Right lobe of liver (tissue), 6 donors: ENCODE measurements at regions not wholly inside any gene's neighbourhood (a gene's known extent, or its start where the extent isn't known, plus 50 kb on each side); places are given as distances from the start of the nearest gene placed in this dataset.

Experiments
- ATAC-seq, 4 donors: fragments of 200-7000 bp; cut with Tn5 transposase; one replicate each; pipeline ENCODE4 v1.9.1; 2020; ENCODE audit warnings: mild to moderate bottlenecking in 4 of 4, moderate library complexity in 4 of 4
- DNase-seq, 3 donors: peaks; one replicate each; pipeline ENCODE4 v3.0.0-alpha.2; 2020
- H3K27ac ChIP-seq, 3 donors: fragments of 200-600 bp; one replicate each; pipeline ENCODE4 v1.8.0; 2022
- H3K27me3 ChIP-seq, 2 donors: fragments of 200-600 bp; one replicate each; pipeline ENCODE4 v1.8.0; 2022
- H3K36me3 ChIP-seq, 4 donors: fragments of 200-600 bp; sonication (generic) in 1 of 4; one replicate each; pipeline versions ENCODE4 v1.5.1 to v1.8.0; 2017 to 2022; ENCODE audit warnings: control low read depth in 1 of 4
- H3K4me1 ChIP-seq, 4 donors: fragments of 200-600 bp; sonication (generic) in 1 of 4; one replicate each; pipeline versions ENCODE4 v1.5.1 to v1.8.0; 2017 to 2022; ENCODE audit warnings: control low read depth in 1 of 4
- H3K4me3 ChIP-seq, 3 donors: fragments of 200-600 bp; one replicate each; pipeline ENCODE4 v1.8.0; 2022
- H3K9me3 ChIP-seq, 4 donors: fragments of 200-600 bp; sonication (generic) in 1 of 4; one replicate each; pipeline versions ENCODE4 v1.5.1 to v1.8.0; 2017 to 2022; ENCODE audit warnings: control low read depth in 1 of 4
- CTCF ChIP-seq, 4 donors: fragments of 200-600 bp in 3 of 4; fragments of 450-650 bp in 1 of 4; IDR thresholded peaks; one replicate each; pipeline versions ENCODE4 v1.5.1 to v1.8.0; 2016 to 2022; ENCODE audit warnings: antibody characterized with exemption in 4 of 4, mild to moderate bottlenecking in 2 of 4
- POLR2A ChIP-seq: fragments of 450-650 bp; IDR thresholded peaks from one replicate; pipeline ENCODE4 v1.6.1; 2017; ENCODE audit warnings: antibody characterized with exemption, mild to moderate bottlenecking
- WGBS: methylation state at CpG from one replicate; pipeline ENCODE4 v1.1.6; 2018; ENCODE audit warnings: low coverage, low lambda C conversion rate; ENCODE audit not compliant: insufficient coverage; ENCODE audit errors: missing lambda C conversion rate; 5-methylcytosine and 5-hydroxymethylcytosine counted together
- intact Hi-C, 2 donors: fragments of 100-400 bp; cut with DNase I; formaldehyde crosslinking; loops; one replicate each; pipeline versions ENCODE4 v1.11.2 to v1.14.1; 2022
- donor health status: DM: no; HTN: yes; CAD: no.
- donor health status: DM: no; HTN: no; CAD: no.
- donor health status: DM: no; HTN: no; CAD: no.
- donor health status: DM: no; HTN: yes; CAD: no.
- donor health status: DM: no; HTN: yes; CAD: no.

GRCh38 chr2:177059293-177059692, 153.3 kb upstream of the HNRNPA3 start:
- Histone ChIP-seq H3K27ac (no peak overlapping the region), H3K36me3 (no peaks in the 10 kb centered on the region), H3K27me3 (no peaks in the 10 kb centered on the region), H3K4me1 (no peaks in the 10 kb centered on the region), H3K4me3 (no peak overlapping the region), H3K9me3 (no peaks in the 10 kb centered on the region)
- ATAC-seq (no peak), DNase-seq (no peak)
- TF ChIP-seq POLR2A (no peak), CTCF (IDR thresholded peaks at IDR 0.05) (no peak)
- intact Hi-C loops = no loop called here
- 52% methylated on average over 6 of the region's 6 CpGs for WGBS

GRCh38 chr2:177063331-177063730, 149.3 kb upstream of the HNRNPA3 start:
- no peaks in the 10 kb centered on the region for H3K27me3 ChIP-seq
- no peak for TF ChIP-seq CTCF (IDR thresholded peaks at IDR 0.05)
- no peak for TF ChIP-seq POLR2A
- intact Hi-C loops = no loop called here
- H3K9me3 ChIP-seq = no peaks in the 10 kb centered on the region
- H3K27ac ChIP-seq = no peak overlapping the region
- H3K4me1 ChIP-seq = no peaks in the 10 kb centered on the region
- H3K36me3 ChIP-seq = no peaks in the 10 kb centered on the region
- DNase-seq (no peak), ATAC-seq (no peak)
- no CpG with 5 or more reads among the region's 1 CpG for WGBS
- no peak overlapping the region for H3K4me3 ChIP-seq

GRCh38 chr2:177064422-177064821, 148.2 kb upstream of the HNRNPA3 start:
- Histone ChIP-seq H3K4me3 (no peak overlapping the region), H3K27me3 (no peaks in the 10 kb centered on the region), H3K27ac (no peak overlapping the region), H3K36me3 (no peaks in the 10 kb centered on the region), H3K9me3 (no peaks in the 10 kb centered on the region), H3K4me1 (no peaks in the 10 kb centered on the region)
- ATAC-seq (no peak), DNase-seq (no peak)
- TF ChIP-seq CTCF (IDR thresholded peaks at IDR 0.05) (no peak), POLR2A (no peak)
- 48% methylated on average over 2 of the region's 4 CpGs for WGBS
- intact Hi-C loops = no loop called here

- Histone ChIP-seq H3K4me3 (no peak overlapping the region), H3K4me1 (no peaks in the 10 kb centered on the region), H3K36me3 (no peaks in the 10 kb centered on the region), H3K27me3 (no peaks in the 10 kb centered on the region), H3K27ac (no peak overlapping the region), H3K9me3 (no peaks in the 10 kb centered on the region)
- DNase-seq = no peak
- intact Hi-C loops = no loop called here
- TF ChIP-seq POLR2A (no peak), CTCF (IDR thresholded peaks at IDR 0.05) (no peak)
- ATAC-seq = no peak
- WGBS = 67% methylated on average over 1 of the region's 1 CpG
Measured at GRCh38 chr2:177068967-177069366, 143.6 kb upstream of the HNRNPA3 start.

GRCh38 chr2:177072090-177072489, 140.5 kb upstream of the HNRNPA3 start:
- H3K4me1 ChIP-seq = no peaks in the 10 kb centered on the region
- 34% methylated on average over 2 of the region's 2 CpGs for WGBS

More at GRCh38 chr2:177072090-177072489, 140.5 kb upstream of the HNRNPA3 start:
- H3K9me3 ChIP-seq = no peaks in the 10 kb centered on the region
- no peak overlapping the region for H3K4me3 ChIP-seq
- intact Hi-C loops = no loop called here
- no peaks in the 10 kb centered on the region for H3K27me3 ChIP-seq
- no peak for ATAC-seq
- DNase-seq = no peak
- TF ChIP-seq POLR2A (no peak), CTCF (IDR thresholded peaks at IDR 0.05) (no peak)
- no peaks in the 10 kb centered on the region for H3K36me3 ChIP-seq
- no peak overlapping the region for H3K27ac ChIP-seq
